H1 (cell line): ENCODE measurements at regions not wholly inside any gene's neighbourhood (a gene's known extent, or its start where the extent isn't known, plus 50 kb on each side); places are given as distances from the start of the nearest gene placed in this dataset.

ENCODE experiments used
- CBX5 ChIP-seq: fragments of 300-800, 300-1000 bp; sonication (generic); IDR thresholded peaks from 2 replicates; pipeline ENCODE4 v1.7.1; 2016; ENCODE audit warnings: antibody characterized with exemption, low read length, low read depth
- CREB1 ChIP-seq: IDR thresholded peaks from 2 replicates; pipeline ENCODE4 v1.6.1; 2012; ENCODE audit warnings: inconsistent platforms
- EP300 ChIP-seq, 2 experiments: IDR thresholded peaks; 1 replicate in 1 of 2; 2 replicates in 1 of 2; pipeline ENCODE4 v1.6.1; 2011 to 2012; ENCODE audit warnings: low read depth in 2 of 2, low read length in 2 of 2, mild to moderate bottlenecking in 2 of 2, borderline replicate concordance in 1 of 2, inconsistent platforms in 1 of 2, moderate library complexity in 1 of 2
- MAFK ChIP-seq: IDR thresholded peaks from 2 replicates; pipeline ENCODE4 v1.6.1; 2012; ENCODE audit warnings: low read depth, mild to moderate bottlenecking, improper control_type of control experiment, low read length
- NRF1 ChIP-seq: IDR thresholded peaks from 2 replicates; pipeline ENCODE4 v1.6.1; 2011; ENCODE audit warnings: mild to moderate bottlenecking, low read depth, low read length, improper control_type of control experiment
- POLR2A ChIP-seq, 2 experiments: IDR thresholded peaks; 1 replicate in 1 of 2; 2 replicates in 1 of 2; pipeline ENCODE4 v1.6.1; 2011; ENCODE audit warnings: low read depth in 2 of 2, low read length in 2 of 2, mild to moderate bottlenecking in 2 of 2; ENCODE audit errors: control extremely low read depth in 1 of 2
- POLR2AphosphoS5 ChIP-seq: IDR thresholded peaks from 2 replicates; pipeline ENCODE4 v1.6.1; 2011; ENCODE audit warnings: low read depth, low read length
- RAD21 ChIP-seq, 2 experiments: IDR thresholded peaks in 1 of 2; conservative IDR thresholded peaks in 1 of 2; 2 replicates each; pipeline ENCODE4 v1.6.1; 2011; ENCODE audit warnings: low read depth in 2 of 2, low read length in 2 of 2, improper control_type of control experiment in 1 of 2, inconsistent platforms in 1 of 2, mild to moderate bottlenecking in 1 of 2, moderate library complexity in 1 of 2
- SP1 ChIP-seq: IDR thresholded peaks from 2 replicates; pipeline ENCODE4 v1.6.1; 2011; ENCODE audit warnings: low read depth, low read length
- YY1 ChIP-seq: IDR thresholded peaks from 2 replicates; pipeline ENCODE4 v1.6.1; 2011; ENCODE audit warnings: low read depth, mild to moderate bottlenecking, low read length
- TF ChIP-seq, protein P1 (sequence below), 3 experiments: IDR thresholded peaks; 1 replicate in 2 of 3; 2 replicates in 1 of 3; pipeline versions ENCODE4 v1.5.1 to v1.6.1; 2011; ENCODE audit warnings: low read length in 3 of 3, mild to moderate bottlenecking in 3 of 3, inconsistent platforms in 2 of 3, low read depth in 1 of 3, moderate library complexity in 1 of 3; ENCODE audit not compliant: insufficient read depth in 1 of 3; ENCODE audit errors: control extremely low read depth in 1 of 3
- TF ChIP-seq, protein P2 (sequence below): IDR thresholded peaks from 2 replicates; pipeline ENCODE4 v1.6.1; 2012; ENCODE audit warnings: inconsistent platforms

DNA sequence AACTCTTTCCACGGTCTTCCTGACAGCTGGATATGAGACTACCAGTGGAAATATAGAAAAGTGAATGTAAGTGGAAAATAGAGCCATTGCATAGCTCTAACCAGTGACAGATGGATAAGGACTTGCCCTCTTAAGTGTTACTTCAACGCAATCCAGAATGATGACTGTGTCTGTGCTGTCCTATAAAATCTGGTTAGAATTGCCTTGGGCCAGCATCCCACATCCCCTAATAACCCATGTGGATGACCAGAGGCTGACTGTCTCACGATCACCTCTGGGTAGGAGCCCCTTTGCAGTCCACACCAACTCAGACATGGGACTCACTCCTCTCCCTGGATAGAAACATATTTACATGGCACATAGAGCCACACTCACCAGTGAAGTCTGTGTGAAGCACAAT lies 186.6 kb downstream of the C1D start:
- TF ChIP-seq, protein P1, sequence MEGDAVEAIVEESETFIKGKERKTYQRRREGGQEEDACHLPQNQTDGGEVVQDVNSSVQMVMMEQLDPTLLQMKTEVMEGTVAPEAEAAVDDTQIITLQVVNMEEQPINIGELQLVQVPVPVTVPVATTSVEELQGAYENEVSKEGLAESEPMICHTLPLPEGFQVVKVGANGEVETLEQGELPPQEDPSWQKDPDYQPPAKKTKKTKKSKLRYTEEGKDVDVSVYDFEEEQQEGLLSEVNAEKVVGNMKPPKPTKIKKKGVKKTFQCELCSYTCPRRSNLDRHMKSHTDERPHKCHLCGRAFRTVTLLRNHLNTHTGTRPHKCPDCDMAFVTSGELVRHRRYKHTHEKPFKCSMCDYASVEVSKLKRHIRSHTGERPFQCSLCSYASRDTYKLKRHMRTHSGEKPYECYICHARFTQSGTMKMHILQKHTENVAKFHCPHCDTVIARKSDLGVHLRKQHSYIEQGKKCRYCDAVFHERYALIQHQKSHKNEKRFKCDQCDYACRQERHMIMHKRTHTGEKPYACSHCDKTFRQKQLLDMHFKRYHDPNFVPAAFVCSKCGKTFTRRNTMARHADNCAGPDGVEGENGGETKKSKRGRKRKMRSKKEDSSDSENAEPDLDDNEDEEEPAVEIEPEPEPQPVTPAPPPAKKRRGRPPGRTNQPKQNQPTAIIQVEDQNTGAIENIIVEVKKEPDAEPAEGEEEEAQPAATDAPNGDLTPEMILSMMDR (IDR thresholded peaks at IDR 0.05; ENCODE audit: control extremely low read depth in 1 of 3, insufficient read depth in 1 of 3, low read depth in 1 of 3, low read length in 3 of 3): no peak
- TF ChIP-seq MAFK: no peak
- no peak for TF ChIP-seq NRF1
- TF ChIP-seq POLR2AphosphoS5: no peak
- TF ChIP-seq, protein P2, sequence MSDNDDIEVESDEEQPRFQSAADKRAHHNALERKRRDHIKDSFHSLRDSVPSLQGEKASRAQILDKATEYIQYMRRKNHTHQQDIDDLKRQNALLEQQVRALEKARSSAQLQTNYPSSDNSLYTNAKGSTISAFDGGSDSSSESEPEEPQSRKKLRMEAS: no peak
- TF ChIP-seq YY1: no peak
- TF ChIP-seq CBX5: no peak
- TF ChIP-seq CREB1: no peak
- TF ChIP-seq SP1: no peak
- no peak for TF ChIP-seq POLR2A (IDR thresholded peaks at IDR 0.05; ENCODE audit: control extremely low read depth in 1 of 2, low read depth in 2 of 2, low read length in 2 of 2)
- TF ChIP-seq EP300 (IDR thresholded peaks at IDR 0.05; ENCODE audit: borderline replicate concordance in 1 of 2, low read depth in 2 of 2, low read length in 2 of 2): no peak
- no peak for TF ChIP-seq RAD21 (IDR thresholded peaks at IDR 0.05 in 1 of 2, conservative IDR thresholded peaks at IDR 0.05 in 1 of 2; ENCODE audit: low read depth in 2 of 2, low read length in 2 of 2)
